Stomach (tissue), 8 donors: ENCODE measurements at regions not wholly inside any gene's neighbourhood (a gene's known extent, or its start where the extent isn't known, plus 50 kb on each side); places are given as distances from the start of the nearest gene placed in this dataset.

Experiments
- DNase-seq, 2 donors: peaks; one replicate each; pipeline versions ENCODE4 v3.0.0 to v3.0.0-alpha.2; 2013 to 2019
- H3K27ac ChIP-seq, 5 donors: fragments of 200-600 bp in 4 of 5; sonication (generic) in 4 of 5; one replicate each; pipeline ENCODE4 v1.5.1; 2013 to 2019; ENCODE audit warnings: mild to moderate bottlenecking in 1 of 5, moderate library complexity in 1 of 5
- H3K27me3 ChIP-seq, 3 donors: fragments of 200-600 bp; sonication (generic); one replicate each; pipeline ENCODE4 v1.5.1; 2017 to 2019; ENCODE audit warnings: mixed run types in 1 of 3
- H3K36me3 ChIP-seq, 4 donors: fragments of 200-600 bp; sonication (generic); 1 replicate in 3 of 4; 2 replicates in 1 of 4; pipeline ENCODE4 v1.5.1; 2016 to 2019
- H3K4me1 ChIP-seq, 4 donors: fragments of 200-600 bp; sonication (generic); one replicate each; pipeline ENCODE4 v1.5.1; 2016 to 2019
- H3K4me3 ChIP-seq, 4 donors: fragments of 200-600 bp; sonication (generic) in 3 of 4; one replicate each; pipeline ENCODE4 v1.5.1; 2016 to 2019; ENCODE audit warnings: mild to moderate bottlenecking in 1 of 4
- H3K9me3 ChIP-seq, 4 donors: fragments of 200-600 bp; sonication (generic); one replicate each; pipeline ENCODE4 v1.5.1; 2016 to 2019
- CTCF ChIP-seq, 7 experiments: fragments of 450-650 bp in 4 of 7; fragments of 200-600 bp in 3 of 7; sonication (generic) in 3 of 7; IDR thresholded peaks; one replicate each; pipeline ENCODE4 v1.5.1; 2016 to 2019; ENCODE audit warnings: antibody characterized with exemption in 7 of 7, control low read depth in 2 of 7, mild to moderate bottlenecking in 1 of 7
- EP300 ChIP-seq: sonication (generic); formaldehyde crosslinking; IDR thresholded peaks from one replicate; pipeline ENCODE4 v1.6.1; 2017; ENCODE audit warnings: antibody characterized with exemption
- POLR2A ChIP-seq, 4 donors: fragments of 450-650 bp; IDR thresholded peaks; one replicate each; pipeline ENCODE4 v1.6.1; 2016; ENCODE audit warnings: antibody characterized with exemption in 4 of 4, control low read depth in 2 of 4, mild to moderate bottlenecking in 1 of 4, moderate library complexity in 1 of 4
- POLR2AphosphoS5 ChIP-seq, 3 donors: sonication (generic); formaldehyde crosslinking; IDR thresholded peaks; one replicate each; pipeline ENCODE4 v1.6.1; 2016; ENCODE audit warnings: antibody characterized with exemption in 3 of 3
- WGBS, 5 donors: extraction: QIAGEN DNeasy Blood & Tissue Kit in 3 of 5; methylation state at CpG; one replicate each; pipeline versions ENCODE4 v1.1.5 to v1.1.7; 2013 to 2018; 5-methylcytosine and 5-hydroxymethylcytosine counted together
- intact Hi-C: fragments of 100-400 bp; cut with DNase I; formaldehyde crosslinking; loops from one replicate; pipeline ENCODE4 v1.15.1; 2023; ENCODE audit warnings: low total_unique reads
- donor health status: healthy with polysubstance abuse.
- donor health status: Bipolar disorder and iron deficiency.
- donor health status: healthy.

GRCh38 chr5:2550509-2550908 lies 201.0 kb downstream of the IRX2 start:
- Histone ChIP-seq H3K4me1 (no peaks in the 10 kb centered on the region), H3K36me3 (no peaks in the 10 kb centered on the region), H3K27ac (no peak overlapping the region), H3K9me3 (peaks cover 0 to 31% (median 24%) of the 10 kb centered on the region in 4 donors), H3K4me3 (no peak overlapping the region), H3K27me3 (no peaks in the 10 kb centered on the region)
- TF ChIP-seq CTCF (IDR thresholded peaks at IDR 0.05) (no peak), EP300 (no peak), POLR2AphosphoS5 (IDR thresholded peaks at IDR 0.05) (no peak), POLR2A (IDR thresholded peaks at IDR 0.05) (no peak)
- DNase-seq, result no peak
- intact Hi-C loops, result no loop called here
- 16 to 36% (median 24%) methylated on average over 5 of the region's 5 CpGs for WGBS, 5 donors

GRCh38 chr5:2549900-2550299 lies 201.6 kb downstream of the IRX2 start:
- Histone ChIP-seq H3K27me3 (no peaks in the 10 kb centered on the region), H3K36me3 (no peaks in the 10 kb centered on the region), H3K4me1 (no peaks in the 10 kb centered on the region), H3K27ac (no peak overlapping the region), H3K4me3 (no peak overlapping the region), H3K9me3 (peaks cover 0 to 29% (median 20%) of the 10 kb centered on the region in 4 donors)
- intact Hi-C loops, result no loop called here
- TF ChIP-seq EP300 (no peak), POLR2A (IDR thresholded peaks at IDR 0.05) (no peak), POLR2AphosphoS5 (IDR thresholded peaks at IDR 0.05) (no peak), CTCF (IDR thresholded peaks at IDR 0.05) (no peak)
- 68 to 81% (median 74%) methylated on average over 7 of the region's 7 CpGs for WGBS, 5 donors
- DNase-seq, result no peak

DNA sequence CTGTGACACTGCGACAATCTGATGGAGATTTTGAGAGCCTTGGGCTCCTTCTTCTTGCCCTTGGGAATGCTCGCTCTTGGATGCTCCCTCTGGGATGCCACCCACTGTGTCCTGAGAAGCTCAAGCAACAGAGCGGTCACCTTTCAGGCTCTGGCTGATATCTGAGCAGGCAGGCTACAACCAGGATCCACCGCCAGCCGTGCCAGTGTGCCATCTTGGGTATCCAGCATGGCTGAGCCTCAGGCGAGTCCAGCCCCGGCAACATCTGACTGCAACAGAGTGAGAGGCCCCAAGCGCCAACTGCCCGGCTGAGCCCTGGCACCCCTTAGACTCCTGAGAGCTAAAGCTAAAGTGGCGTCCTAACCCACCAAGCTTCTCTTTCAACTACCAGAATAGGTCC lies 202.1 kb downstream of the IRX2 start:
- Histone ChIP-seq H3K36me3 (no peaks in the 10 kb centered on the region), H3K27ac (no peak overlapping the region), H3K4me1 (no peaks in the 10 kb centered on the region), H3K27me3 (peaks cover 0 to 5% (median 0%) of the 10 kb centered on the region in 3 donors), H3K9me3 (peaks cover 0 to 23% (median 15%) of the 10 kb centered on the region in 4 donors), H3K4me3 (no peak overlapping the region)
- TF ChIP-seq POLR2A (IDR thresholded peaks at IDR 0.05) (no peak), POLR2AphosphoS5 (IDR thresholded peaks at IDR 0.05) (no peak), CTCF (IDR thresholded peaks at IDR 0.05) (no peak), EP300 (no peak)
- intact Hi-C loops, result no loop called here
- no peak for DNase-seq
- 91 to 98% (median 94%) methylated on average over 8 to 10 of the region's 10 CpGs for WGBS, 5 donors

DNA sequence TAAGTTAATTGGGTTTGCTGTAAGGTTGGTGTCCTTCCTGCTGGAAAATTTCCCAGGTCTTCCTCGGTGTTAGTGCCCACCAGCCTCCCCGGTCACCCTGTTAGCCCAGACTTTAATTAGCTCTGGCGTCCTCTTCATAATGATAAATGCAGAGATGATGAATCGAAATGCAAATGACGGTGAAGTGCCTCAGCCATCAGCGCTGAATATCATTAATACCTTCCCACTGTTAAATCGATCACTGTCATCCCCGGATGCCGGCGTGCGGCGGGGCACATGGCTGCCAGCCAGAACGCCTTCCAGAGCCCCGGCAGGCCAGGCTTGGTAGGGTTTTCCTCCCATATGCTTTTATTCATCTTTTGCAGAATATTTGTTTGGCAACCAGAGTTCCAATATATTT lies 204.5 kb downstream of the IRX2 start:
- no peak for DNase-seq
- no peaks in the 10 kb centered on the region for H3K36me3 ChIP-seq
- TF ChIP-seq POLR2AphosphoS5 (IDR thresholded peaks at IDR 0.05) (no peak), POLR2A (IDR thresholded peaks at IDR 0.05) (no peak), EP300 (no peak), CTCF (IDR thresholded peaks at IDR 0.05) (no peak)
- no peak overlapping the region for H3K4me3 ChIP-seq
- 86 to 90% (median 88%) methylated on average over 14 of the region's 14 CpGs for WGBS, 5 donors
- H3K27me3 ChIP-seq, result peaks cover 0 to 11% (median 0%) of the 10 kb centered on the region in 3 donors
- no peak overlapping the region for H3K27ac ChIP-seq
- H3K9me3 ChIP-seq, result peaks cover 0 to 4% (median 0%) of the 10 kb centered on the region in 4 donors
- intact Hi-C loops, result no loop called here
- no peaks in the 10 kb centered on the region for H3K4me1 ChIP-seq
